MM.1S (cell line): ENCODE measurements at regions not wholly inside any gene's neighbourhood (a gene's known extent, or its start where the extent isn't known, plus 50 kb on each side); places are given as distances from the start of the nearest gene placed in this dataset.

Experiments
- DNase-seq: peaks from one replicate; pipeline ENCODE4 v3.0.0-alpha.2; 2015
- H2AFZ ChIP-seq: fragments of 300-600 bp; sonication (generic); 2 replicates; pipeline ENCODE4 v1.6.0; 2016; ENCODE audit warnings: antibody characterized with exemption, low read length
- H3F3A ChIP-seq: fragments of 300-600 bp; sonication (generic); 2 replicates; pipeline ENCODE4 v1.6.1; 2016; ENCODE audit warnings: mild to moderate bottlenecking, antibody characterized with exemption, low read length, moderate library complexity, mixed read lengths; ENCODE audit not compliant: insufficient read depth
- H3K27ac ChIP-seq: fragments of 300-600 bp; sonication (generic); 2 replicates; pipeline ENCODE4 v1.5.1; 2016; ENCODE audit warnings: mild to moderate bottlenecking, low read length
- H3K27me3 ChIP-seq: fragments of 300-600 bp; sonication (generic); replicated peaks from 2 replicates; pipeline ENCODE4 v1.6.0; 2016; ENCODE audit warnings: low read length; ENCODE audit not compliant: insufficient read depth
- H3K36me3 ChIP-seq: fragments of 300-600 bp; sonication (generic); replicated peaks from 2 replicates; pipeline ENCODE4 v1.6.1; 2016; ENCODE audit warnings: mild to moderate bottlenecking, low read length, mixed read lengths; ENCODE audit not compliant: insufficient read depth
- H3K4me1 ChIP-seq: fragments of 300-600 bp; sonication (generic); 2 replicates; pipeline ENCODE4 v1.6.1; 2016; ENCODE audit warnings: low read length, mixed read lengths
- H3K4me2 ChIP-seq: fragments of 300-600 bp; sonication (generic); 2 replicates; pipeline ENCODE4 v1.6.0; 2016; ENCODE audit warnings: low read depth, low read length
- H3K4me3 ChIP-seq: fragments of 300-600 bp; sonication (generic); 2 replicates; pipeline ENCODE4 v1.5.1; 2016; ENCODE audit warnings: low read length, mixed read lengths
- H3K79me2 ChIP-seq: fragments of 300-600 bp; sonication (generic); 2 replicates; pipeline ENCODE4 v1.6.1; 2016; ENCODE audit warnings: mixed run types, low read length, mixed read lengths
- H3K9ac ChIP-seq: fragments of 300-600 bp; sonication (generic); 2 replicates; pipeline ENCODE4 v1.6.1; 2016; ENCODE audit warnings: low read length, mixed read lengths
- H3K9me2 ChIP-seq: fragments of 300-600 bp; sonication (generic); replicated peaks from 2 replicates; pipeline ENCODE4 v1.6.1; 2016; ENCODE audit warnings: mild to moderate bottlenecking, low read length, mixed read lengths; ENCODE audit not compliant: insufficient read depth
- H3K9me3 ChIP-seq: fragments of 300-600 bp; sonication (generic); replicated peaks from 2 replicates; pipeline ENCODE4 v1.6.1; 2016; ENCODE audit warnings: mild to moderate bottlenecking, low read length, mixed read lengths; ENCODE audit not compliant: insufficient read depth
- H4K20me1 ChIP-seq: fragments of 300-600 bp; sonication (generic); 2 replicates; pipeline ENCODE4 v1.6.1; 2016; ENCODE audit warnings: mild to moderate bottlenecking, low read length, moderate library complexity, mixed read lengths; ENCODE audit not compliant: insufficient read depth
- EZH2 ChIP-seq: fragments of 300-600 bp; sonication (generic); optimal IDR thresholded peaks from 2 replicates; pipeline ENCODE3; 2017; ENCODE audit warnings: low read depth, mild to moderate bottlenecking, antibody characterized with exemption, low read length, mixed read lengths
- EZH2phosphoT487 ChIP-seq: fragments of 300-600 bp; sonication (generic); IDR thresholded peaks from 2 replicates; pipeline ENCODE4 v1.6.1; 2018; ENCODE audit warnings: antibody characterized with exemption, low read length
- TF ChIP-seq, protein P1 (sequence below): fragments of 300-600 bp; sonication (generic); IDR thresholded peaks from 2 replicates; pipeline ENCODE4 v1.5.1; 2016; ENCODE audit warnings: antibody characterized with exemption, low read length, mixed read lengths

DNA sequence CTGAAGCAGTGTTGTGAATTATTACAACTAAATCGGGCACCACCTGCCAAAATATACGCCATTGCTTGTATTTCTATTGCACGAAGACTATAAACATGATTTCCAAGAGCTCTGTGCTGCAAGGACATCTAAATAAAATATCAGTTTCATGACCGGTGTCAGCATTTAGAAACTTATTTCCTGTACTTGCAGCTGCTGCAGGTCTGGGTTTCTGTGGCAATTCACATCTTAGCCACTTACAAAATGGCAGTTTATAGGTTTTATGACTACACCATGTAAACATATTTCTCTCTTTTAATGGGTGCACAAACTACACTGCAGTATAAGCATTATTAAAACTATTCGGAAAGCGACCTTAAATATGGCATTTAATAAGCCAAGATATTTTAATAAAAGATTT lies 359.4 kb downstream of the VPS13C start:
- no peaks in the 10 kb centered on the region for H3K9me3 ChIP-seq
- peak overlapping the region; percentile 53; the same call in 1 of the 2 replicates for H3K4me2 ChIP-seq
- no peaks in the 10 kb centered on the region for H3K9me2 ChIP-seq
- H3K27me3 ChIP-seq, result no peaks in the 10 kb centered on the region
- H3K79me2 ChIP-seq, result no peaks in the 10 kb centered on the region
- peak overlapping the region; percentile 52 for H2AFZ ChIP-seq
- H3K36me3 ChIP-seq, result no peaks in the 10 kb centered on the region
- no peaks in the 10 kb centered on the region for H4K20me1 ChIP-seq
- H3K9ac ChIP-seq, result no peak overlapping the region
- no peak overlapping the region for H3K4me3 ChIP-seq
- peaks cover 11% of the 10 kb centered on the region; the same call in 1 of the 2 replicates for H3F3A ChIP-seq
- TF ChIP-seq, protein P1, sequence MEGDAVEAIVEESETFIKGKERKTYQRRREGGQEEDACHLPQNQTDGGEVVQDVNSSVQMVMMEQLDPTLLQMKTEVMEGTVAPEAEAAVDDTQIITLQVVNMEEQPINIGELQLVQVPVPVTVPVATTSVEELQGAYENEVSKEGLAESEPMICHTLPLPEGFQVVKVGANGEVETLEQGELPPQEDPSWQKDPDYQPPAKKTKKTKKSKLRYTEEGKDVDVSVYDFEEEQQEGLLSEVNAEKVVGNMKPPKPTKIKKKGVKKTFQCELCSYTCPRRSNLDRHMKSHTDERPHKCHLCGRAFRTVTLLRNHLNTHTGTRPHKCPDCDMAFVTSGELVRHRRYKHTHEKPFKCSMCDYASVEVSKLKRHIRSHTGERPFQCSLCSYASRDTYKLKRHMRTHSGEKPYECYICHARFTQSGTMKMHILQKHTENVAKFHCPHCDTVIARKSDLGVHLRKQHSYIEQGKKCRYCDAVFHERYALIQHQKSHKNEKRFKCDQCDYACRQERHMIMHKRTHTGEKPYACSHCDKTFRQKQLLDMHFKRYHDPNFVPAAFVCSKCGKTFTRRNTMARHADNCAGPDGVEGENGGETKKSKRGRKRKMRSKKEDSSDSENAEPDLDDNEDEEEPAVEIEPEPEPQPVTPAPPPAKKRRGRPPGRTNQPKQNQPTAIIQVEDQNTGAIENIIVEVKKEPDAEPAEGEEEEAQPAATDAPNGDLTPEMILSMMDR, result no peak
- DNase-seq, result peak; percentile 90
- peak overlapping the region; percentile 75 for H3K27ac ChIP-seq
- peaks cover 38% of the 10 kb centered on the region for H3K4me1 ChIP-seq

DNA sequence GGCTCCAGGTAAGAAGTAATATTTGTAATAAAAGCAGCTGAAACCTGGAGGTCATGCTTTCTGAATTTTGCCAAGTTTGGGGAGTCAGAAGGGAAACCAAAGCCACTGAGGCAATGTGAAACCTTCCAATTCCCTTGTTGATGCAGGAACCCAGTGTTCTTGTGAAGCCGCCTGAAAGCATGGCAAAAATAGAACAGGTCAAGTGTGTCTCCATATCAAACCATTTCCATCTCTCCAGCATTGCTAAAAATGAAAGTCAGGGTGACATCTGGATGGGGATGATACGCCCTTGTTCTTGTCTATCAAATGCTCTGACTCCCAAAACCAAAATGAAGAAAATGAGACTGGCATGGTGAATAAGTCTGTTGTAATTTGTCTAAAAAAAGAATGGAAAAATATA lies 362.5 kb downstream of the VPS13C start:
- H3K9me3 ChIP-seq, result no peaks in the 10 kb centered on the region
- H3K9ac ChIP-seq, result no peak overlapping the region
- DNase-seq, result no peak
- H3K4me3 ChIP-seq, result no peak overlapping the region
- no peak overlapping the region for H2AFZ ChIP-seq
- H4K20me1 ChIP-seq, result no peaks in the 10 kb centered on the region
- peaks cover 30% of the 10 kb centered on the region for H3K4me1 ChIP-seq
- H3K9me2 ChIP-seq, result no peaks in the 10 kb centered on the region
- peaks cover 11% of the 10 kb centered on the region; the same call in 1 of the 2 replicates for H3F3A ChIP-seq
- H3K79me2 ChIP-seq, result no peaks in the 10 kb centered on the region
- no peaks in the 10 kb centered on the region for H3K36me3 ChIP-seq
- H3K27me3 ChIP-seq, result no peaks in the 10 kb centered on the region
- no peak overlapping the region for H3K27ac ChIP-seq
- no peak overlapping the region for H3K4me2 ChIP-seq
- TF ChIP-seq, protein P1, result no peak
- TF ChIP-seq EZH2phosphoT487 (no peak), EZH2 (no peak)

DNA sequence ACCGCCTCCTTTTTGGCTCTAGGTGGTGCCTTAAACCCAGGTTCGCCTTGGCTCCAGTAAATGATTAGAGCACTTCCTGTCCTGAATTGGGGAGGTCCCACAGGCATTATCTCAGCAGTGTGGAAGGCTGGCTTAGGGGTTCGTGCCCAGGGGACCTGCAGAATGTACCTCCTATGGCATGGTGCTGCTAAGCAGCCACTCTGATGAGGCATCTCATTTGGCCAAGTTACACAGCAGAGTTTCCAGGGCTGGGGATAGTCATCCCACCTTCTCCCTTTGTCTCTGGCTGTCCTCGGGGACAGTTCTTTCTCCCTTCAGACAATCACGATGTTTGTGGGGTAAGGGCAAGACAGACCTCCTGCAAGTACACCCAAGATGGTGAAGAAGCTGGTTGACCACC lies 371.2 kb downstream of the VPS13C start:
- Histone ChIP-seq H3K9ac (no peak overlapping the region), H3K4me3 (no peak overlapping the region), H3K9me3 (no peaks in the 10 kb centered on the region), H3K4me2 (no peak overlapping the region), H2AFZ (no peak overlapping the region), H4K20me1 (no peaks in the 10 kb centered on the region), H3K27me3 (no peaks in the 10 kb centered on the region), H3K9me2 (no peaks in the 10 kb centered on the region), H3K27ac (no peak overlapping the region), H3K4me1 (no peaks in the 10 kb centered on the region), H3F3A (no peaks in the 10 kb centered on the region), H3K79me2 (no peaks in the 10 kb centered on the region), H3K36me3 (no peaks in the 10 kb centered on the region)
- TF ChIP-seq EZH2phosphoT487, result no peak
- TF ChIP-seq, protein P1, result no peak
- no peak for TF ChIP-seq EZH2
- DNase-seq, result no peak
